ENCODE measurements at regions not wholly inside any gene's neighbourhood (a gene's known extent, or its start where the extent isn't known, plus 50 kb on each side); places are given as distances from the start of the nearest gene placed in this dataset.
"Not testable (repeated sequence)": the region's sequence is repeated elsewhere in the genome, so short reads cannot be mapped to it uniquely, and the experiment has no call there.

GRCh38 chr11:90669094-90669493 is 446.2 kb upstream of the CHORDC1 start:
- DNase-seq (ENCODE audit: low read depth): no peak

DNA sequence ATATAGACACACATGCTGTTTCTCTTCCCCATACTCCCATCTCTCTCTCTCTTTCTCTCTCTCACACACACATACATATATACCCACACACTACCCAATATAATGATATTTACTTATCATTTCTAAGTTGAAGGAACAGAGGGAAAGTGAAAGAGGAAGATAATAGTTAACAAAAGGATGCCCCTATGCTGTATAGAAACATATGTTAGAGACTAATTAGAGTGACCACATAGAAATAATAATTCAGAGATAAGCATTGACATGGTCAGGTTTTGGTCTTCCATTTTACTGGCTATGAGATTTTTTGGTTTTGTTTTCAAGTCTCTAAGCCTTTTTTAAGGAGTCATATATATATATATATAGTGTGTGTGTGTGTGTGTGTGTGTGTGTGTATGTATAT is 445.7 kb upstream of the CHORDC1 start:
- no peak for DNase-seq (ENCODE audit: low read depth)

DNA sequence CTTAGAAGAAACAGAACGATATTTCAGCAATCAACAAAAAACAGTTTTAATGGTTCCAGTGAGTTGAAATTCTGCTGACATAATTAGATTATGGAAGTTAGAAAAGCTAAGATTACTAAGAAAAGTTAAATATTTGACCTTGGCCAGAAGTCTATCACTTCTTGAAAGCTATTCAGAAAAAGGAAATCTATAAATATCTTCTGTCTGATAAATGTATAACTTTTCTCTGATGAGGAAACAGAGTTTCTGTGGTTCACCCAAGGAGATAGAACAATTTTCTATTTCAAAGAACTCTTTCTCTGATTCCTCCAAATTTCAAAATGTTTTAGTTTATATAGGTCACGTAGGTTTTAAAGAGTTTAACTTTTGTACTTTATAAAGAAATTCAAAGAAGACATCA is 438.4 kb upstream of the CHORDC1 start:
- no peak for DNase-seq (ENCODE audit: low read depth)

GRCh38 chr11:90656171-90656570 is 433.3 kb upstream of the CHORDC1 start:
- DNase-seq (ENCODE audit: low read depth): no peak

DNA sequence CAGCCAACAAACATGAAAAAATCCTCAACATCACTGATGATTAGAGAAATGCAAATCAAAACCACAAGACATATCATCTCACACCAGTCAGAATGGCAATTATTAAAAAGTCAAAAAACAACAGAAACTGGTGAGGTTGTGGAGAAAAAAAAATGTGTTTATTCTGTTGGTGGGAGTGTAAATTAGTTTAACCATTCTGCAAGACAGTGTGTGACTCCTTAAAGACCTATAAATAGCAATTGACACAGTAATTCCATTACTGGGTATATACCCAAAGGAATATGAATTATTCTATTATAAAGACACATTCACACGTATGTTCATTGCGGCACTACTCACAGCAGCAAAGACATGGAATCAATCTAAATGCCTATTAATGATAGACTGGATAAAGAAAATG is 427.3 kb upstream of the CHORDC1 start:
- DNase-seq (ENCODE audit: low read depth): no peak

- no peak for DNase-seq (ENCODE audit: low read depth)
Measured at GRCh38 chr11:90646706-90647105, 423.9 kb upstream of the CHORDC1 start.

DNA sequence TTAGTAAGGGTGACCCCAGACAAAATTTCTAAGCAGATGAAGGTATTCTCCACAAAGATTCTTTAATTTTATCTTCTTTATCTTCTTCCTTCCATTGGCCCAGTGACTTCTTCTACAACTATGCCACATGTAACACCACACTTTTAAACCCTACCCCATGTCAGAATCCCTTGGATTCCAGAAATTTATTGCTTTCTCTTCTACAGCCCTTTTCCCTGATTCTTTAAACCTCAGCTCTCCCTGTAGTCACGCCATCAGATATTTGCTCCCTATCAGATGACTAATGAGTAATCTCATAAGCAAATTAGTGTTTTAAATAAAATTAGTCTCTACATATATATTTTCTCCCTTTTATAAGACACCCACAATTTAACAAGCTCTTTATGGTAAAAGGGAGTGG is 423.4 kb upstream of the CHORDC1 start:
- no peak for DNase-seq (ENCODE audit: low read depth)

DNA sequence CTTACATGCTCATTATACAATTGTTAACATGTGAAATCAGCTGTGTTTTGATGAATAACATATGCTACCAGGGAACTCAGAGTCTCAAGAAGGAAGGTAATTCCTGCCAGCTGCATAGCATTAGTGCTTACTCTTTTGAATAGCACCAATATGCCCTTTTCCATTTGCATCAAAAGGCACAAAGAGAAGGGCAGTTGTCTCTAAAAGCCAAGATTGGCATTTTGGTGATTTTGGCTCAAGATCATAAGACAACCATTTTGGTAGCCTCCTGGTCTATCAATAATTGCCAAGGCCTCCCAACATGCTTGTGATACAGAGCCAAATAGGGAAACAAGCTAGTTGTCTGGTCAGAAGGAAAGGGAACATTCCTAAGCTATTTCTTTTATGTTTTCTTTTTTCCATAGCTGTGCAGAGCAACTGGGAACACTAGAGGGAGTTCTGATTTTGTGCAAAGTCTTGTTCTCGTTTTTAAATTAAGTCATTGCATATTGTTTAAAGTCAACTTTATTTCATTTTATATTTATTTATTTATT is 416.7 kb upstream of the CHORDC1 start:
- no peak for DNase-seq (ENCODE audit: low read depth)

DNA sequence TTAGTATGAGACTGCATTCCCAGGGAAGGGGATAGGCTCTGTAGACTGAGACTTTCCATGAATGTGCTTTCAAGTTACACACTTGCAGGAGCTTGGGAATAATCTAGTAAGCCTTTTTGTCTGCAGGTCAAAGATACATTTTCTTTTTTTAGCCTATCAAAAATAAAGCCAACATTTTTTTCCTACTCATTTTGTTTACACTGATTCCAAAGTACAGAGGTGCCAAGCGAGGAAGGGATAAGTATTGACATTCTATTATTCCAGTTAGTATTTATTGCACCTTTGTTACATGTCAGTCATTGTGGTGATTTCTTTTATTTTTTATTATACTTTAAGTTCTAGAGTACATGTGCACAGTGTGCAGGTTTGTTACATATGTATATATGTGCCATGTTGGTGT is 413.0 kb upstream of the CHORDC1 start:
- no peak for DNase-seq (ENCODE audit: low read depth)

GRCh38 chr11:90635151-90635550 is 412.3 kb upstream of the CHORDC1 start:
- no peak for DNase-seq (ENCODE audit: low read depth)

GRCh38 chr11:90630176-90630575 is 407.3 kb upstream of the CHORDC1 start:
- no peak for DNase-seq (ENCODE audit: low read depth)

DNA sequence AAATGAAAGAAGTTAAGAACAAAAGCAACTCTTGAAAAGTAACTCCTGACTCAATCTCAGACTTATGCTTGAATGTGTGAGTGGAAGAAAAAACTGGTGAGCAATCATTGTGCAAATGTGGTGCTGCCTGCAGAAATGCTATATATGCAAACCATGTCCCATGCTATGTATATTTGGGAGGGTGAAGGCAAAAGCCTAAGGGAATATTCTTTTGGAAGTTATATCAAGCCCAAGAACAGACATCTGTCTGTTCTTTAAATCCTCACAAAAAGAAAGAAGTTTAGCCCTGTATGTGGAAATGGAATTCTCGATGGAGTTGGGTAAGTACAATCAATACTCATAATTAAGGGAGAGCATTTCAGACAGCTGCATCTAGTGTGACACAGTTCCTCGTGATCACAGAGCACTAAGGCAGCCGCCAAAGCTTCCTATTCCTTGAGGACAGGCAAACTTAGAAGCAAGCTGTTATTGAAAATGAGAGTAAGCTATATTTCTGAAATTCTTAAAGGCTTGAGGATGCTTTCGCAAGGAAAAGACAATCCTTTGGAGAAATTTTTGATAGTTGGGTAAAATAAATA is 406.5 kb upstream of the CHORDC1 start:
- DNase-seq (ENCODE audit: low read depth): no peak

GRCh38 chr11:90614318-90614717 is 391.5 kb upstream of the CHORDC1 start:
- DNase-seq (ENCODE audit: low read depth): no peak

DNA sequence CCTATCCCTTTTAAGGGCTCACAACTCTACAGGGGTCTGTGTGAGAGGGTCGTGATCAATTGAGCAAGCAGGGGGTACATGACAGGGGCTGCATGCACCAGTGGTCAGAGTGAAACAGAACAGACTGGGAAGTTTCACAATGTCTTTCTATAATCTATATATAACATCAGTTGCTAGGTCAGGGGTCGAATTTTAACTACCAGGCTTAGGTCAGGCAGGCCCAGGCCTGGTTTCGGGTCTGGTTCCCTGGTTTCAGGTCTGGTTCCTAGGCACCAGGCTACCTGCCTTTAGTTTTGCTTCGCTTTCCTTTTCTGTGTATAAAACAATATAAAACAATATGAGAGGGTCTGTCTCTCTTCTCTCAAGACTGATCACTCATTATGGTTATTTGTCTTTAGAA is 390.2 kb upstream of the CHORDC1 start:
- not testable (repeated sequence) for DNase-seq (ENCODE audit: low read depth)

- DNase-seq (ENCODE audit: low read depth): no peak
Measured at GRCh38 chr11:90606721-90607120, 383.9 kb upstream of the CHORDC1 start.

DNA sequence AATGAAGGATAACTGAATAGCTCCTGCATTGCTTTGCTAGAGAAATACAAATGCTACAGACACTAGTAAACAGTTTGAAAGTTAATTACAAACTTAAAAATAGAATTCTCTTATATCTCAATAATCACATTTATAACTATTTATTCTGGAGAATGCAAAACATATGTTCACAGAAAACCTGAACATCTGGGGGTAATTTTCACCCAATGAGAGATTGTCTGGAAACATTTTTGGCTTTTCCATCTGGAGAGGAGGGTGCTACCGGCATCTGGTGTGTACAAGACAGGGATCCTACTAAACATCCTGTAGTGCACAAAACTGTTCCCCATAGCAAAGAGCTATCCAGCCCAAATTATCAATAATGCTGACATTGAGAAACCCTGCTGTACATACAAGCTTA is 378.4 kb upstream of the CHORDC1 start:
- DNase-seq (ENCODE audit: low read depth): no peak

DNA sequence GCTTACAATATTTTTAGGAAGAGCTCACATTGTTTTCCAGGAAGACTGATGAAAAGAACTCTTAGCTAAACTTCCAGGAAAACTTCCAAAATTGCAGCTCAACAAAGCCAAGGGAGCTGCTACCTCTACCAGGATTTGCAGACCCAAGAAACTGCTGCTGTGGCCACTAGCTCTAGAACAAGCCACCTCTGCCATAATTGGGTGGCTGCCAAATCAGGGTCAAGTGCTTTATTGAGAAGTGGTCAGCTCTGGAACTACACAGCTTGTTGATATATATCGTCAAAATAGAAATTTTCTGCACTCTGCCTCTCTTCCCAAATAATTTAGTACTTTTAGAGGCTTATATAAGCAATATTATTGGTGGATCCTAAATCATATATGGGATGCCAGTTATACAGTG is 371.8 kb upstream of the CHORDC1 start:
- DNase-seq (ENCODE audit: low read depth): no peak

DNA sequence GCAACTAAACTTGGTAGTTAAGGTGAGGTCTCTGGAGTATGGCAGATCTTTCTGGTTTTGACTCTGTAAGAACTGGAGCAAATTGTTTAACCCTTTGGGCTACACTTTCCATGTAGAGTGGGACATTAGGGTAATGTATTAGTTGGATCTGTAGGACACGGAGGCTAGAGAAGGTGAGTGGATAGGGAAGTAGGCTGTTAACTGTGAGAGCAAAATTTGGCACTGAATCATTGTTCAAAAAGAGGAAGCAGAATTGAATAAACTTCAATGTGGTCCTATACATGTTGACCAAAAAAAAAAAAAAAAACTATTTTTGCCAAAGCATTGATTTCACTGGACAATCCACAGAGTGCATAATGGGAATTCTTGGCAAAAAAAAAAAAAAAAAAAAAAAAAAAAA is 370.2 kb upstream of the CHORDC1 start:
- no peak for DNase-seq (ENCODE audit: low read depth)

DNA sequence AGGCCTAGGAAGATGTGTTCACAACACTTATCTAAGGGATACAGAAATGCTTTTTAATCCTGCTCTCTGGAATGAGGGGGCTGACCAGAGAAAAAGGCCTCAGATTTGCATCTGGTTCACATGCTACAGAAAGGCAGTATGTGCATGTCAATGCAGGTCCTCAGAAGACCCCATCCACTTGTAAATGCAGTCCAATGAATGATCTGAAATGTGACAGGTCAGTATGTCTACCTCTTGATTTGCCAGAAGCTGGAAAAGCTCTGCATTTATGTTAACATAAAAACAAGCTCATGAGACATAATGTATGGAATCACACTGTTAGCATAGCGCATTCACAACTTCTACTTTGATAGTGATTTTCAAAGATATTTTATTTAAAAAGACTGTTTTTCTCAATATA is 367.4 kb upstream of the CHORDC1 start:
- no peak for DNase-seq (ENCODE audit: low read depth)

DNA sequence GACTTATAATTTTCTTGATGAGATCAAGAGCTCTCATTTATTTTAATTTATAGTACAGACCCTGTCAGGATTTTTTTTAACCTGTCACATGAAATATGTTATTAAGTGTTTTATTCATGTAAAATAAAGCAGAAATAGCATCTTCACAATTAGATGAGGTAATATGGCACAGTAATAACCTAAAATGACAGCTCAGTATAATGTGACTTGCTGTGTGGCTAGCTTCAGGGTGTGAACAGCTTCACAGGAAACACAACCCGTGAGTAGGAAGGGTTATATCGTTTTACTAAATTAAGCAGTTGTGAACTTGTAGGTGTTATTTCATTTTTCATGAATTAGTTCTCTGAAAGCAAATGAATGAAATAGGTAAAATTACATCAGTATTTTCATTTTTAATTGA is 366.9 kb upstream of the CHORDC1 start:
- no peak for DNase-seq (ENCODE audit: low read depth)

GRCh38 chr11:90587896-90588295 is 365.0 kb upstream of the CHORDC1 start:
- DNase-seq (ENCODE audit: low read depth): no peak

DNA sequence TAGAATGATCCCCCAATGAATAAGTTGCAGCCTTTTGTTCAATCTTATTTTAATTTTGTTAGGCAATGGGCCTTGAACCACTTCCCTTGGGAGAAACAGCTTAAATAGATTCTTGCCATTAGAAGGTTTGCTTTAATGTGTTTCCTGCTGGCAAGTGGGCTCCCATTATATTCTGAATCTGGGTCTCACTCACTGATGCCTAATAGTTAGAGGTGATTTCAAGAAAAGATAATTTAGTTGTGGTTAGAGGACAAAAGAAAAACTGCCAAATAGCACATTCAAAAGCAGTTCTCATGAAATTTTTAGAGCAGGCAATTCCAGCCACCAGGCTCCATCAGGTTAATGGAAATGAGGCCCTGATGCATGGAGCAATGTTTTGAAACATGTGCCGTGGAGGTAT is 362.6 kb upstream of the CHORDC1 start:
- DNase-seq (ENCODE audit: low read depth): no peak

GRCh38 chr11:90582999-90583398 is 360.1 kb upstream of the CHORDC1 start:
- DNase-seq (ENCODE audit: low read depth): not testable (repeated sequence)

DNA sequence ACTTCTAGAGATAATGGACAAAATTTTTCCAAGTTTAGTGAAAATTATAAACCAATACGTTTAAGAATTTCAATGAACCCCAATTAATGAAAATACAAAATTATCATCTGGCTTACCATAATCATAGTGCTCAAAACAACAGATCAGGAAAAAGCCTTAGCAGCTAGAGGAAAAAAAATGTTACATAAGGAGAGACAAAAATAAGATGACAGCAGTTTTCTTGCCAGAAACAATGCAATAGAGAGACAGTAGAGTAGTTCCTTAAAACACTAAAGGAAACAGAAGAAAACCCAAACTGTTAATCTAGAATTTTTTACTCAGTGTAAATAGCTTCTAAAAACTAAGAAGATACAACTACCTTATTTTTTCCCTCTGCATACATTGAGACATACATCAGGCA is 341.7 kb upstream of the CHORDC1 start:
- no peak for DNase-seq (ENCODE audit: low read depth)

Measured in activated T-cell treated with anti-CD3 and anti-CD28 coated beads for 48 hours (primary cell).